ENCODE measurements at regions not wholly inside any gene's neighbourhood (a gene's known extent, or its start where the extent isn't known, plus 50 kb on each side); places are given as distances from the start of the nearest gene placed in this dataset.

- TF ChIP-seq ZNF112 (tag by site-specific recombination; IDR thresholded peaks at IDR 0.05) (no peak), TCF7L2 (IDR thresholded peaks at IDR 0.05; ENCODE audit: borderline replicate concordance, low read depth, low read length) (no peak), CTCF (tag by site-specific recombination; IDR thresholded peaks at IDR 0.05) (no peak)
These were observed 138.8 kb downstream of the PCSK1 start for GRCh38 chr5:96293966-96294883.
